NCI-H1694 (cell line): ENCODE measurements at regions not wholly inside any gene's neighbourhood (a gene's known extent, or its start where the extent isn't known, plus 50 kb on each side); places are given as distances from the start of the nearest gene placed in this dataset.
"Not testable (repeated sequence)": the region's sequence is repeated elsewhere in the genome, so short reads cannot be mapped to it uniquely, and the experiment has no call there.

ENCODE experiments used
- DNase-seq: peaks from one replicate; lab custom pipeline; 2025; lab: John Stamatoyannopoulos, UW

GRCh38 chr10:52599551-52600200 is 172.9 kb downstream of the MBL2 start:
- no peak for DNase-seq

DNA sequence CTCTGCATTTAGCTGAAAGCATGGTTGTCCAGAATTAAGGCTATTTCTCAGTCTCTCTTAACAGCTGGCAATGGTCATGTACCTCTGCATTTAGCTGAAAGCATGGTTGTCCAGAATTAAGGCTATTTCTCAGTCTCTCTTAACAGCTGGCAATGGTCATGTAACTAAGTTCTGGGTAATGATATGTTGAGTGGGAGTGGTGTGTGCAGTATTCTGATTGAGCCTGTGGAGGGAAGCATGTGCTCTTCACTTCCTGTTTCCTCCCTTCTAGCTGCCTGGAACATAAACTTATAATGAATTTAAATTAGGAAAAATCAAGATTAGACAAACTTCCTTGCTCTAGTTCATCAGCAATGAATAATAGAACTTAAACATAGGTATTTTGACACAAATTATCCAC is 168.5 kb downstream of the MBL2 start:
- not testable (repeated sequence) for DNase-seq

DNA sequence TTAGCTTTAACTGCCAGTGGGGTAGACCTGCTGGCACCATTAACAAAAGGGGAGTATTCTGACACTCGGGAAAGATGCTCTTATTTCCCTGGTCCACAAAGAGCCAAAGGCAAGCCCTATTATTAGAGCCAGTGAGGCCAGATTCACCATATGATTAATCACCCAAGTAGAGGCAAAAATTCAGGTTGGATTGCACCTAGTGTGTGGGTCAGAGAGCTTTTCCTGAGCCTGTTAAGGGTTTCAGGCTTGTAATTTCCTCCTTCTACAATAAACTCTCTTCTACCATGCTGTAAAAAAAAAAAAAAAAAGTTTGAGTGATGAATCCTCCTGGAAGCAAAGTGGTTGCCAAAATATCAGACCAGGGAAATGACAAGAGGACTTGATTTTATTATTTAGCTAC is 163.5 kb downstream of the MBL2 start:
- DNase-seq: no peak

GRCh38 chr10:52609626-52610240 is 162.9 kb downstream of the MBL2 start:
- no peak for DNase-seq

DNA sequence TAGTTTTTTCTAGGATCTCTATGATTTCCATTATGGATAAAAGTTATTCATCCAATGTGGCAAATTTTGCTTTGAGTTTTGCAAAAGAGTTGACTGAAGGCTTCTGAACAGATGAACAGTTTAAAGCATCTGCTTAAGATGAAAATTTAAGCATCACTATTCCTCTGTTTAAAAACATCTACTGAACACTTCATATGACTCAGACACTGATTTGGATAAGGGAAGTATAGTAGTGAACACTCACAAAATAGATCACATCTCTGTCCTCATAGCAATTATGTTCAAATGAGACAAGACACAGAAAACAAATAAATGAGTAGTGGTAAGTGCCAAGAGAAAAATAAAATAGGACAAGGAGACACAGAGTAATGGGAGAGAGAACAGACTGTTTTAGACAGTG is 157.3 kb downstream of the MBL2 start:
- DNase-seq: no peak

- no peak for DNase-seq
Observed at GRCh38 chr10:52615756-52616394, 156.7 kb downstream of the MBL2 start.

DNA sequence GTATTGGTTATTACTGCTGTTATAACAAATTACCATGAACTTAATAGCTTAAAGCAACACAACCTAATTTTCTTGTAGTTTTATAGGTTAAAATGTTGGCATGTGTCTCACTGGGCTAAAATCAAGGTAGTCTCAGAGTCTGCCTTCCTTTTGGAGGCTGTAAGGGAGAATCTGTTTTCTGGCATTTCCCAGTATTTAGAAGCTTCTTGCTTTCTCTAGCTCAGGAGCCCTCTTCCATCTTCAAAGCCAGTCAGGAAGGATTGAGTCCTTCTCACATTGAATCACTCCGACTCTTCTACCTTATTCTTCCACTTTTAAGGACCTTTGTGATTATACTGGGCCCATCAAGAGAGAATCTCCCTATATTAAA is 156.2 kb downstream of the MBL2 start:
- DNase-seq: no peak

- DNase-seq: no peak
Observed at GRCh38 chr10:52617346-52617745, 155.2 kb downstream of the MBL2 start.

- no peak for DNase-seq
Observed at GRCh38 chr10:52619052-52619451, 153.5 kb downstream of the MBL2 start.

DNA sequence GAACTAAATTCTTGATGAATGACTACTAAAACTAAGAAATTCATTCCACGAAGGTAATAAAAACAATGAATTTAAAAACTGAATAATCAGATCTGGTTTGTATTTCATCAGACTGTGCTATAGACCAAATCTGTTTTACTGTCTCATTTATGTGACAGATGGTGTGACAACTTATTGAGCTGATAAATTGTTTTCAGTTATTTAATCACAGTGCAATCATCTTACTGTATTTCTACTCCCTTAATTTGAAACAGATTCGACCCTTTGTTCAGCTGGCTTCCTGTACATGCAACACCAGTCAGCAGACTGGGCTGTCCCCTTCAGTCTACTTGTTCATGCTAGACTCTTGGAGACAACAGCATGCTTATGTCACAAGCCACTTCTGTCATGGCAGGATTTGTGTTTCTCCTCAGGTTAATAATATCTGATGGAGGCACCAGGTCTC is 150.9 kb downstream of the MBL2 start:
- no peak for DNase-seq

DNA sequence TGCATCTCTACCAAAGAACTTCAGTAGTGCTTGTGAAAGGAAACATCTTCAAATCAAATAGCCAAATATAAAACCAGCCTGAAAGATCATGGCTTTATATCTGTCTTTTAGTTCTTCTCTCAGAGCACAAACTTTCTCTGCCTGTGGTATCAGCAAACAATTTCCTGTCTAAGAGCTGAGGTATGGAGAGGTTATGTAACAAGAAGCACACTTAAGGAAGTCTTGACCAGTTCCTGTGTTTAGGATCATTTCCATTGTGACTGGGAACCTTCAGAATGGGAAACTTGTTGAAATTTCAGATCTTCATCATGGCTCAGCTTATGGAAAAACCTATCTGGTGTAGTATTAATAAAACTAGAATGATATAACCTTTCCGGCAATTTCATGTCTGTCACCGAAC is 148.8 kb downstream of the MBL2 start:
- no peak for DNase-seq

DNA sequence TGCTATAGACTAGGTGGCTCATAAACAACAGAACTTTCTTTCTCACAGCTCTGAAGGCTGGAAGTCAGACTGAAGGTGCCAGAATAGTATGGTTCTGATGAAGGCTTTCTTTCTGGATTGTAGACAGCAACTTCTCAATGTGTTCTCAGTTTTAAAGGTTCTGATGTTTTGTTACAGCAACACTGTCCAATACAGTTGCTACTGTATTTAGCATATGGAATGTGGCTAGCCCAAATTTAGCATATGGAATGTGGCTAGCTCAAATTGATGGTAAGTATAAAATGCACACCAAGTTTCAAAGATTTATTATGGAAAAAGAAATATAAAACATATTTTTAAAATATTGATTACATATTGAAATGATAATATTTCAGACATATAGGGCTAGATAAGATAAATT is 145.3 kb downstream of the MBL2 start:
- no peak for DNase-seq

DNA sequence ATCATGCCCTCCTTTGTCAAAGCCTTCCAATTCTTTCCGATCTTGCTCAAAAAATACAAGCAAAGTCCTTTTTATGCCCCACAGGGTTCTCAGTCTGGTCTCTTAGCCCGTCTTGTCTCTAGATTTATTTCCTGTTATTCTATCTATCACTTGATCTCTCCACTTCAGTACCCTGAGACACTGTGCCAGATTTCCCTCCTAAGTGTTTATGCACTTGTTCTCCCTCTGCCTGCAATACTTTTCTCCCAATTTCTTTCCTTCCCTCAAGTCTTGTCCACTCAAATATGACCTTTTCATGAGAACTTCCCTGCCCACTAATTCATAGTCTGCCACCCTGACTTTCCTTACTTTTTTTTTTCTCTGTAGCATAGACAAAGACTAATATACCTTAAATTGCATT is 141.4 kb downstream of the MBL2 start:
- no peak for DNase-seq

GRCh38 chr10:52631648-52632047 is 140.9 kb downstream of the MBL2 start:
- no peak for DNase-seq

GRCh38 chr10:52632591-52632990 is 140.0 kb downstream of the MBL2 start:
- DNase-seq: no peak

DNA sequence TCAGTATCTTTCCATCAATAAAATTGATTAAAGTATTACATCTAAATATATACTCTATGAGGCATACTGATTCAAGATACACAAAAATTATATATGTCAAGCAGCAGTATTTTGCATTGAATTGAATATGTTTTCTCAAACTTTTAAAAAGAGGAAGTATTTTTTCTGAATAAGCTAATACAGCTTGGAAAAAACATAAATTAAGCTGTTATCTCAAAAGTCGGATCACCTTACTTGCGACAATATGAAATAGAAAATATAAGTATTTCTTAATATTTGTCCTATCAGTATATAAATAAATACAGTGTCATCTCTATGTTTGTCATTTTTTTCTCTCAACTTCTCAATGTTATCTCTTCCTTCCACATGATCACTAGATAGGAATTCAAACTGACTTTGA is 139.3 kb downstream of the MBL2 start:
- no peak for DNase-seq

GRCh38 chr10:52635651-52636050 is 136.9 kb downstream of the MBL2 start:
- no peak for DNase-seq

DNA sequence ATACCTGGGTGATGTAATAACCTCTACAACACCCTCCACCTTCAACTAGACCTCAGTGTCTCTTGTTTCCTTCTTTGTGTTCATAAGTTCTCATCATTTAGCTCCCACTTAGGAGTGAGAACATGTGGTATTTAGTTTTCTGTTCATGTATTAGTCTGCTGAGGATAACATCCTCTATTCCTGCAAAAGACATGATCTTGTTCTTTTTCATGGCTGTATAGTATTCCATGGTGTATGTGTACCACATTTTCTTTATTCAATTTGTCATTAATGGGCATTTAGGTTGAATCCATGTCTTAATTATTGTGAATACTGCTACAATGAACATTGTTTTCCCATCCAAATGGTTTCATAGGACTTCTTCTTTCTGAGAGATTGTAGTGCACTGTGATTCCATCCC is 135.7 kb downstream of the MBL2 start:
- no peak for DNase-seq

GRCh38 chr10:52637592-52637991 is 135.0 kb downstream of the MBL2 start:
- no peak for DNase-seq

DNA sequence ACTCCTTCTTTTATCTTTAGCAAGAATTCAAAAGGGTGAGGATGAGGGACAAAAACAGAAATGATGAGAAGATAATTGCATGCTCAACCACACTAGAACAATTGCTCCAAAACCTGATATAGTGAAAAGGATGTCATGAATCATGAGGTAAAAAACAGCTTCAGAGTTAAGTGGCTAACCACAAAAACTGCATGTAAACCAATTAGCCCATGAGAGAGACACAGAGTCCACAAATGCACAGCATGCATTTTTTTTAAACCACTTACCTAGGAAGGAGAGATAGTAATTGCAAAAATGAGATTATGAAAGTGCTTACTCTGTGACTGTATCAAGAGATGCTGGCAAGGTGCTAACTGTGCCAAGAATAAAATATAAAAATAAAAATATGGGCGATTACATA is 132.9 kb downstream of the MBL2 start:
- no peak for DNase-seq

GRCh38 chr10:52642208-52642607 is 130.4 kb downstream of the MBL2 start:
- no peak for DNase-seq

GRCh38 chr10:52644373-52645186 is 128.0 kb downstream of the MBL2 start:
- peak; percentile 6 for DNase-seq
